SK-N-SH (cell line): ENCODE measurements at regions not wholly inside any gene's neighbourhood (a gene's known extent, or its start where the extent isn't known, plus 50 kb on each side); places are given as distances from the start of the nearest gene placed in this dataset.

Source experiments
- CTCF ChIA-PET: fragments of 300-600, 350-600 bp; formaldehyde crosslinking; extraction: SDS; loops from one replicate; lab custom pipeline; 2021; lab: Yijun Ruan, JAX
- POLR2A ChIA-PET: fragments of 350-600 bp; sonication (Branson Sonifier 250); formaldehyde crosslinking; extraction: SDS; loops from one replicate; lab custom pipeline; 2020; ENCODE audit warnings: antibody characterized with exemption, inconsistent platforms; lab: Yijun Ruan, JAX
- DNase-seq: peaks from one replicate; pipeline ENCODE4 v3.0.0; 2012
- H2AFZ ChIP-seq: fragments of 200-600 bp; sonication (generic); 2 replicates; pipeline ENCODE4 v1.8.1; 2016; ENCODE audit warnings: antibody characterized with exemption, mild to moderate bottlenecking, low read depth
- H3F3A ChIP-seq: fragments of 200-600 bp; sonication (generic); replicated peaks from 2 replicates; pipeline ENCODE3; 2016; ENCODE audit warnings: antibody characterized with exemption, mild to moderate bottlenecking; ENCODE audit not compliant: insufficient read depth
- H3K27ac ChIP-seq, 2 experiments: fragments of 200-500 bp in 1 of 2; fragments of 200-600 bp in 1 of 2; sonication (Bioruptor generic) in 1 of 2; sonication (generic), shearing (Covaris generic) in 1 of 2; 2 replicates each; pipeline versions ENCODE4 v1.5.1 to v1.6.1; 2014 to 2016; ENCODE audit warnings: low read depth in 2 of 2, inconsistent platforms in 1 of 2, low read length in 1 of 2, mild to moderate bottlenecking in 1 of 2, mixed read lengths in 1 of 2
- H3K27me3 ChIP-seq: fragments of 200-600 bp; sonication (generic), shearing (Covaris generic); 2 replicates; pipeline ENCODE4 v1.6.1; 2016; ENCODE audit warnings: mixed run types; ENCODE audit not compliant: insufficient read depth
- H3K36me3 ChIP-seq, 2 experiments: fragments of 200-500 bp in 1 of 2; fragments of 200-600 bp in 1 of 2; sonication (Bioruptor generic) in 1 of 2; sonication (generic) in 1 of 2; replicated peaks in 1 of 2; 2 replicates each; pipeline versions ENCODE3 to v1.5.1; 2014 to 2016; ENCODE audit warnings: low read length in 1 of 2, mild to moderate bottlenecking in 1 of 2; ENCODE audit not compliant: insufficient read depth in 2 of 2, control insufficient read depth in 1 of 2
- H3K4me1 ChIP-seq, 2 experiments: fragments of 200-500 bp in 1 of 2; fragments of 200-600 bp in 1 of 2; sonication (Bioruptor generic) in 1 of 2; sonication (generic), shearing (Covaris generic) in 1 of 2; 2 replicates each; pipeline versions ENCODE4 v1.5.1 to v1.6.1; 2014 to 2016; ENCODE audit warnings: low read depth in 1 of 2, low read length in 1 of 2, mixed run types in 1 of 2; ENCODE audit not compliant: insufficient read depth in 2 of 2, control insufficient read depth in 1 of 2
- H3K4me2 ChIP-seq: fragments of 200-600 bp; sonication (generic), shearing (Covaris generic); 2 replicates; pipeline ENCODE4 v1.6.1; 2017; ENCODE audit warnings: mixed run types
- H3K4me3 ChIP-seq, 2 experiments: fragments of 200-500 bp in 1 of 2; fragments of 200-600 bp in 1 of 2; sonication (Bioruptor generic) in 1 of 2; sonication (generic), shearing (Covaris generic) in 1 of 2; 2 replicates each; pipeline versions ENCODE4 v1.5.1 to v1.8.1; 2014 to 2016; ENCODE audit warnings: low read depth in 2 of 2, inconsistent platforms in 1 of 2, low read length in 1 of 2, mild to moderate bottlenecking in 1 of 2, mixed read lengths in 1 of 2, moderate library complexity in 1 of 2
- H3K79me2 ChIP-seq: fragments of 200-600 bp; sonication (generic); 2 replicates; pipeline ENCODE4 v1.8.1; 2017; ENCODE audit warnings: mild to moderate bottlenecking; ENCODE audit not compliant: insufficient read depth
- H3K9ac ChIP-seq: fragments of 200-600 bp; sonication (generic); 2 replicates; pipeline ENCODE4 v1.6.1; 2017; ENCODE audit warnings: mixed run types
- H3K9me2 ChIP-seq: fragments of 200-600 bp; sonication (generic); 2 replicates; pipeline ENCODE4 v1.6.1; 2017; ENCODE audit warnings: mixed run types
- H3K9me3 ChIP-seq: fragments of 200-600 bp; sonication (generic); 2 replicates; pipeline ENCODE4 v1.6.1; 2017; ENCODE audit warnings: mixed run types, mild to moderate bottlenecking, moderate library complexity
- H4K20me1 ChIP-seq: fragments of 200-600 bp; sonication (generic); 2 replicates; pipeline ENCODE4 v1.6.1; 2017; ENCODE audit warnings: mild to moderate bottlenecking, mixed run types; ENCODE audit not compliant: insufficient read depth
- CHD2 ChIP-seq: fragments of 150-350 bp; IDR thresholded peaks from 2 replicates; pipeline ENCODE4 v1.6.1; 2018; ENCODE audit warnings: low read length; ENCODE audit not compliant: partially characterized antibody
- CTCF ChIP-seq: fragments of 200-600 bp; sonication (generic); IDR thresholded peaks from 2 replicates; pipeline ENCODE4 v1.6.1; 2017; ENCODE audit warnings: antibody characterized with exemption, mild to moderate bottlenecking, moderate library complexity
- EP300 ChIP-seq, 2 experiments: IDR thresholded peaks; 2 replicates each; pipeline versions ENCODE4 v1.4.0 to v1.6.1; 2012; ENCODE audit warnings: borderline replicate concordance in 1 of 2, low read depth in 1 of 2, low read length in 1 of 2
- FOXJ3 ChIP-seq: sonication (generic); formaldehyde crosslinking; IDR thresholded peaks from 2 replicates; pipeline ENCODE4 v1.5.1; 2020; ENCODE audit warnings: mild to moderate bottlenecking, missing genetic modification reagents
- FOXM1 ChIP-seq: IDR thresholded peaks from 2 replicates; pipeline ENCODE4 v1.4.0; 2012; ENCODE audit warnings: low read depth, mild to moderate bottlenecking
- GABPA ChIP-seq: IDR thresholded peaks from 2 replicates; pipeline ENCODE4 v1.4.0; 2012; ENCODE audit warnings: low read depth, mild to moderate bottlenecking
- IRF3 ChIP-seq: fragments of 150-350 bp; IDR thresholded peaks from 2 replicates; pipeline ENCODE4 v1.6.1; 2016; ENCODE audit warnings: mild to moderate bottlenecking, low read depth, low read length
- JUND ChIP-seq: IDR thresholded peaks from 2 replicates; pipeline ENCODE4 v1.4.0; 2012
- NRF1 ChIP-seq: IDR thresholded peaks from 2 replicates; pipeline ENCODE4 v1.6.1; 2012; ENCODE audit warnings: low read depth, mild to moderate bottlenecking, low read length
- PBX3 ChIP-seq: IDR thresholded peaks from 2 replicates; pipeline ENCODE4; 2012
- POLR2AphosphoS5 ChIP-seq: IDR thresholded peaks from 2 replicates; pipeline ENCODE4 v1.6.1; 2012; ENCODE audit warnings: low read depth, low read length
- RAD21 ChIP-seq: IDR thresholded peaks from 2 replicates; pipeline ENCODE4 v1.6.1; 2012; ENCODE audit warnings: mild to moderate bottlenecking, low read length
- REST ChIP-seq: IDR thresholded peaks from 2 replicates; pipeline ENCODE4 v1.6.1; 2012; ENCODE audit warnings: mild to moderate bottlenecking, low read depth, low read length, moderate library complexity
- RFX5 ChIP-seq: IDR thresholded peaks from 2 replicates; pipeline ENCODE4 v1.6.1; 2012; ENCODE audit warnings: mild to moderate bottlenecking, improper control_type of control experiment, low read length
- RXRA ChIP-seq: IDR thresholded peaks from 2 replicates; pipeline ENCODE4 v1.4.0; 2012; ENCODE audit warnings: low read depth, mild to moderate bottlenecking, borderline replicate concordance
- TAF1 ChIP-seq: IDR thresholded peaks from 2 replicates; pipeline ENCODE4 v1.6.1; 2012; ENCODE audit warnings: low read depth, mild to moderate bottlenecking, low read length, moderate library complexity, borderline replicate concordance
- TCF12 ChIP-seq: IDR thresholded peaks from 2 replicates; pipeline ENCODE4 v1.4.0; 2012
- TEAD4 ChIP-seq: IDR thresholded peaks from 2 replicates; pipeline ENCODE4 v1.4.0; 2012; ENCODE audit warnings: mild to moderate bottlenecking, borderline replicate concordance; ENCODE audit not compliant: insufficient read depth
- USF1 ChIP-seq: IDR thresholded peaks from 2 replicates; pipeline ENCODE4 v1.4.0; 2012; ENCODE audit warnings: low read depth, borderline replicate concordance
- USF2 ChIP-seq: fragments of 150-350 bp; IDR thresholded peaks from 2 replicates; pipeline ENCODE4 v1.6.1; 2017; ENCODE audit warnings: antibody characterized with exemption, low read length, low read depth, borderline replicate concordance
- YY1 ChIP-seq: IDR thresholded peaks from 2 replicates; pipeline ENCODE4 v1.4.0; 2012; ENCODE audit warnings: low read depth, mild to moderate bottlenecking
- WGBS: methylation state at CpG from one replicate; pipeline ENCODE4 v1.1.6; 2017; ENCODE audit warnings: low lambda C conversion rate; 5-methylcytosine and 5-hydroxymethylcytosine counted together

- no peak overlapping the region for H3K4me3 ChIP-seq
- H3K9ac ChIP-seq: no peak overlapping the region
- no peak overlapping the region for H3K27ac ChIP-seq
- no peaks in the 10 kb centered on the region for H3K79me2 ChIP-seq
- WGBS: 60% methylated on average over 1 of the region's 1 CpG
- H3F3A ChIP-seq: no peaks in the 10 kb centered on the region
- H3K9me3 ChIP-seq: no peaks in the 10 kb centered on the region
- H3K9me2 ChIP-seq: no peaks in the 10 kb centered on the region
- no peak for DNase-seq
- TF ChIP-seq RXRA: no peak
- TF ChIP-seq TAF1: no peak
- TF ChIP-seq TEAD4: no peak
- no peak for TF ChIP-seq POLR2AphosphoS5
- TF ChIP-seq FOXM1: no peak
- TF ChIP-seq JUND: no peak
- TF ChIP-seq NRF1: no peak
- no peak for TF ChIP-seq FOXJ3 (CRISPR knock-in tag)
- H3K36me3 ChIP-seq: no peaks in the 10 kb centered on the region
- ChIA-PET CTCF (no interaction called here), POLR2A (no interaction called here)
- no peak overlapping the region for H2AFZ ChIP-seq
- no peaks in the 10 kb centered on the region for H4K20me1 ChIP-seq
- no peaks in the 10 kb centered on the region for H3K4me1 ChIP-seq
- H3K27me3 ChIP-seq: no peaks in the 10 kb centered on the region
- no peak overlapping the region for H3K4me2 ChIP-seq
Measured at GRCh38 chr3:25084016-25084415, 344.0 kb upstream of the RARB start.

- ChIA-PET POLR2A (no interaction called here), CTCF (no interaction called here)
- WGBS: 38% methylated on average over 3 of the region's 3 CpGs
- Histone ChIP-seq H3K9me3 (no peaks in the 10 kb centered on the region), H3K27me3 (no peaks in the 10 kb centered on the region), H3K27ac (no peak overlapping the region), H3F3A (no peaks in the 10 kb centered on the region), H3K36me3 (no peaks in the 10 kb centered on the region), H3K4me1 (no peaks in the 10 kb centered on the region), H2AFZ (no peak overlapping the region), H4K20me1 (no peaks in the 10 kb centered on the region), H3K9ac (no peak overlapping the region), H3K4me2 (no peak overlapping the region), H3K4me3 (no peak overlapping the region), H3K9me2 (no peaks in the 10 kb centered on the region), H3K79me2 (no peaks in the 10 kb centered on the region)
- no peak for DNase-seq
- TF ChIP-seq CTCF (no peak), YY1 (no peak), RFX5 (no peak), IRF3 (no peak), GABPA (no peak), EP300 (IDR thresholded peaks at IDR 0.05; ENCODE audit: borderline replicate concordance in 1 of 2, low read depth in 1 of 2, low read length in 1 of 2) (no peak), USF2 (no peak), REST (no peak), TEAD4 (no peak), USF1 (no peak), PBX3 (no peak), TCF12 (no peak), RAD21 (no peak), CHD2 (no peak)
Measured at GRCh38 chr3:25086721-25087120, 341.3 kb upstream of the RARB start.
